ENCODE measurements at regions not wholly inside any gene's neighbourhood (a gene's known extent, or its start where the extent isn't known, plus 50 kb on each side); places are given as distances from the start of the nearest gene placed in this dataset.
A peak's percentile ranks its signal among the peaks of the same experiment; 100 is the strongest.

- TF ChIP-seq, protein P1, sequence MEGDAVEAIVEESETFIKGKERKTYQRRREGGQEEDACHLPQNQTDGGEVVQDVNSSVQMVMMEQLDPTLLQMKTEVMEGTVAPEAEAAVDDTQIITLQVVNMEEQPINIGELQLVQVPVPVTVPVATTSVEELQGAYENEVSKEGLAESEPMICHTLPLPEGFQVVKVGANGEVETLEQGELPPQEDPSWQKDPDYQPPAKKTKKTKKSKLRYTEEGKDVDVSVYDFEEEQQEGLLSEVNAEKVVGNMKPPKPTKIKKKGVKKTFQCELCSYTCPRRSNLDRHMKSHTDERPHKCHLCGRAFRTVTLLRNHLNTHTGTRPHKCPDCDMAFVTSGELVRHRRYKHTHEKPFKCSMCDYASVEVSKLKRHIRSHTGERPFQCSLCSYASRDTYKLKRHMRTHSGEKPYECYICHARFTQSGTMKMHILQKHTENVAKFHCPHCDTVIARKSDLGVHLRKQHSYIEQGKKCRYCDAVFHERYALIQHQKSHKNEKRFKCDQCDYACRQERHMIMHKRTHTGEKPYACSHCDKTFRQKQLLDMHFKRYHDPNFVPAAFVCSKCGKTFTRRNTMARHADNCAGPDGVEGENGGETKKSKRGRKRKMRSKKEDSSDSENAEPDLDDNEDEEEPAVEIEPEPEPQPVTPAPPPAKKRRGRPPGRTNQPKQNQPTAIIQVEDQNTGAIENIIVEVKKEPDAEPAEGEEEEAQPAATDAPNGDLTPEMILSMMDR (IDR thresholded peaks at IDR 0.05; ENCODE audit: insufficient read depth, low read length, poor library complexity, severe bottlenecking) = no peak
- Histone ChIP-seq H3K27me3 (ENCODE audit: control insufficient read depth, insufficient read depth, low read length) (peaks cover 3% of the 10 kb centered on the region), H3K4me3 (ENCODE audit: low read depth, low read length) (no peak overlapping the region), H3K36me3 (ENCODE audit: control insufficient read depth, insufficient read depth, low read length) (no peaks in the 10 kb centered on the region)
- no peak for DNase-seq (ENCODE audit: low read depth)
Measured at GRCh38 chr1:214213136-214213535, 67.8 kb upstream of the SMYD2 start.

GRCh38 chr1:214214851-214215250 lies 66.1 kb upstream of the SMYD2 start:
- no peaks in the 10 kb centered on the region for H3K36me3 ChIP-seq (ENCODE audit: control insufficient read depth, insufficient read depth, low read length)
- no peak overlapping the region for H3K4me3 ChIP-seq (ENCODE audit: low read depth, low read length)
- no peak for DNase-seq (ENCODE audit: low read depth)
- H3K27me3 ChIP-seq (ENCODE audit: control insufficient read depth, insufficient read depth, low read length) = peaks cover 3% of the 10 kb centered on the region
- TF ChIP-seq, protein P1 (IDR thresholded peaks at IDR 0.05; ENCODE audit: insufficient read depth, low read length, poor library complexity, severe bottlenecking) = no peak

DNA sequence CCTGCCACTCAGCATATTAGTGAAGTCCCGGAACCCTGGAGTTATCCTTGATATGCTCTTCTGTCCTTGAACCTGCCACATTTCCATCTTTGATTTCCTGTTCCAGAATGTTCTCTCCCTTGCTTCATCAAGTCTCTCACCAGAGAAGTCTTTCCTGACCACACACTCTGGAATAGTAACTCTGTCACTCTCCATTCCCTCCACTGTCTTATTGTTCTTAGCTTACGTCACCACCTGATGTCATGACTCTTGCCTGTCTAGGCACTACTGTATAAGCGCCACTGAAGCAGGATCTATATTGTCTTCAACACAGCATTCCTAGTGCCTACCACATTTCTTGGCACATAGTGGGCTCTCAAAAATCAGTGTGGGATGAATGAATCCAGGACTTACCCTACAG lies 65.4 kb upstream of the SMYD2 start:
- Histone ChIP-seq H3K36me3 (ENCODE audit: control insufficient read depth, insufficient read depth, low read length) (no peaks in the 10 kb centered on the region), H3K4me3 (ENCODE audit: low read depth, low read length) (no peak overlapping the region), H3K27me3 (ENCODE audit: control insufficient read depth, insufficient read depth, low read length) (peaks cover 3% of the 10 kb centered on the region)
- TF ChIP-seq, protein P1 (IDR thresholded peaks at IDR 0.05; ENCODE audit: insufficient read depth, low read length, poor library complexity, severe bottlenecking) = no peak
- DNase-seq (ENCODE audit: low read depth) = no peak

- peaks cover 3% of the 10 kb centered on the region for H3K27me3 ChIP-seq (ENCODE audit: control insufficient read depth, insufficient read depth, low read length)
- no peak for DNase-seq (ENCODE audit: low read depth)
- H3K4me3 ChIP-seq (ENCODE audit: low read depth, low read length) = no peak overlapping the region
- no peaks in the 10 kb centered on the region for H3K36me3 ChIP-seq (ENCODE audit: control insufficient read depth, insufficient read depth, low read length)
- TF ChIP-seq, protein P1 (IDR thresholded peaks at IDR 0.05; ENCODE audit: insufficient read depth, low read length, poor library complexity, severe bottlenecking) = no peak
Measured at GRCh38 chr1:214216021-214216420, 64.9 kb upstream of the SMYD2 start.

GRCh38 chr1:214216779-214217178 lies 64.2 kb upstream of the SMYD2 start:
- H3K4me3 ChIP-seq (ENCODE audit: low read depth, low read length) = no peak overlapping the region
- H3K36me3 ChIP-seq (ENCODE audit: control insufficient read depth, insufficient read depth, low read length) = no peaks in the 10 kb centered on the region
- TF ChIP-seq, protein P1 (IDR thresholded peaks at IDR 0.05; ENCODE audit: insufficient read depth, low read length, poor library complexity, severe bottlenecking) = no peak
- peaks cover 3% of the 10 kb centered on the region for H3K27me3 ChIP-seq (ENCODE audit: control insufficient read depth, insufficient read depth, low read length)
- DNase-seq (ENCODE audit: low read depth) = no peak

DNA sequence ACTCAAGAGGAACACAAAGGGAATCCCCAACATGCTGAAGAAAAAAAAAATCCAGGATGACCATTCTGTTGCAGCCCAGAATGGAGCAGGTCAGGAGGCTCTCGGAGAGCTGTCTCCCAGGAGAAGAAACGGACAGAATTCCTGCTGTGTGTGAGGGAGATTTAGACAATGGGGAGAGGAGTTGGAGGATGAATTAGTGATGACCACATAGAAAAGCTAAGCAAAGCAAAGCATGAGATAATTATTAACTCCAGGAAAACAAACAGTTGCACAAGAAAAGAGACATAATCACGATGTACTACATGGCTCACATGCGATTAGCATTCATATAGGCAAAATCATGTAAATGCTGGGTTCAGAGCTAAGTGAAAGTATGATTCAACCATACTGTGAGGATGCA lies 61.1 kb upstream of the SMYD2 start:
- Histone ChIP-seq H3K36me3 (ENCODE audit: control insufficient read depth, insufficient read depth, low read length) (no peaks in the 10 kb centered on the region), H3K4me3 (ENCODE audit: low read depth, low read length) (no peak overlapping the region), H3K27me3 (ENCODE audit: control insufficient read depth, insufficient read depth, low read length) (peaks cover 3% of the 10 kb centered on the region)
- DNase-seq (ENCODE audit: low read depth) = peak; percentile 12
- TF ChIP-seq, protein P1 (IDR thresholded peaks at IDR 0.05; ENCODE audit: insufficient read depth, low read length, poor library complexity, severe bottlenecking) = no peak
